ENCODE measurements at regions not wholly inside any gene's neighbourhood (a gene's known extent, or its start where the extent isn't known, plus 50 kb on each side); places are given as distances from the start of the nearest gene placed in this dataset.

DNA sequence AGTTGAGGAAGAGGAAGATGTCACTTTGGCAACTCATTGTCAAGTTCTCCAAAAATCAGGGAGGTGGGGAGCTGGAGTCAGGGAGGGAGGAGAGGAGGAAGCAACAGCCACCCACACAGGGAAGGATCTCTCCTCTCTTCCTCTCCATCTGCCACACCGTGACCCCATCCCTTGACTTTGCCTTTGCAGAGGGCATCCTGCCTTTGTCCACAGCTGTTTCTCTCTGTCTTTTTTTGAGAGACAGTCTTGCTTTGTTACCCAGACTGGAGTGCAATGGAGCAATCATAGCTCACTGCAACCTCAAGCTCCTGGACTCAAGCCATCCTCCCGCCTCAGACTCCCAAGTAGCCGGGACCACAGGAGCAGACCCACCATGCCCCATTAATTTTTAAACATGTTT lies 276.0 kb downstream of the SHOX start:
- Histone ChIP-seq H3F3A (ENCODE audit: low read length, unreplicated experiment) (no peaks in the 10 kb centered on the region), H3K9me2 (replicated peaks; ENCODE audit: low read length) (no peaks in the 10 kb centered on the region), H2AFZ (ENCODE audit: low read length) (no peak overlapping the region), H3K9ac (ENCODE audit: low read length) (no peak overlapping the region), H3K4me1 (ENCODE audit: insufficient read depth, low read length) (no peaks in the 10 kb centered on the region), H3K79me2 (ENCODE audit: low read length) (no peaks in the 10 kb centered on the region), H4K20me1 (ENCODE audit: low read length) (no peaks in the 10 kb centered on the region), H3K4me3 (ENCODE audit: low read length) (no peak overlapping the region), H3K4me2 (ENCODE audit: low read length) (no peak overlapping the region), H3K27ac (ENCODE audit: low read length) (no peak overlapping the region), H3K27me3 (ENCODE audit: low read length) (no peaks in the 10 kb centered on the region), H3K36me3 (ENCODE audit: low read depth, low read length) (no peaks in the 10 kb centered on the region), H3K9me3 (ENCODE audit: low read length) (no peaks in the 10 kb centered on the region)
- no peak for DNase-seq
- TF ChIP-seq EZH2 (IDR thresholded peaks at IDR 0.05; ENCODE audit: low read length, unreplicated experiment): no peak
- TF ChIP-seq CTCF (conservative IDR thresholded peaks at IDR 0.05; ENCODE audit: low read depth, low read length): no peak
- no peak for TF ChIP-seq EZH2phosphoT487 (IDR thresholded peaks at IDR 0.05; ENCODE audit: borderline replicate concordance, low read length)
- CTCF ChIA-PET: no interaction called here
- BruUV-seq (replicated peaks): no TSS peak
- intact Hi-C loops (cut with micrococcal nuclease): no loop called here
- ATAC-seq: no peak
- POLR2A ChIA-PET (ENCODE audit: unreplicated experiment): no interaction called here

DNA sequence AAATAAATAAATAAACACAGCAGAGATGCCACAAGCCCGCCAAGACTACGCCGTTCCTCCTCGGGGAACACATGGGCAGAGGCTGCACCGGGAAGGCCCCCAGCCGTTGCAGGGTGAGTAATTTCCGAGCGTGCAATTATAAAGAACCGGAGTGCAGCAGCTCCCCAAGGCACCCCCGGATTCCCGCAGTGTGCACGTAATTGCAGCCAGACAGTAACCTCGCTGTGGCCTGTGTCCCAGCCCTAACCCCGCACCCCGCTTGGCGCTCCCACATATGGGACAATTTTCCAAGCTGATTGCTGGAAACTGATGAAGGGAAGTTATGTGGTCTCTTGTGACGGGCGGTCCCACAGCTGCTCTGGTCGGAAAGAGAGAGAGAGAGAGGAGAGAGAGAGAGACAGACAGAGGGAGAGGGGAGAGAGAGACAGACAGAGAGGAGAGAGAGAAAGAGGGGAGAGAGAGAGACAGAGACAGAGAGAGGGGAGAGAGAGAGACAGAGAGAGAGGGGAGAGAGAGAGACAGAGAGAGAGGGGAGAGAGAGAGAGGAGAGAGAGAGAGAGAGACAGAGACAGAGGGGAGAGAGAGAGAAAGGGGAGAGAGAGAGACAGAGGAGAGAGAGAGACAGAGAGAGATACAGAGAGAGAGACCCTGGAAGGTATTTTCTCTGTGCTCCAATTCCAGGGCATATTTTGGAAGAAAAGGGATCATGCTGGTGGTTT lies 275.4 kb downstream of the SHOX start:
- Histone ChIP-seq H3K9me3 (ENCODE audit: low read length) (no peaks in the 10 kb centered on the region), H3K9ac (ENCODE audit: low read length) (no peak overlapping the region), H3K9me2 (replicated peaks; ENCODE audit: low read length) (no peaks in the 10 kb centered on the region), H3K36me3 (ENCODE audit: low read depth, low read length) (no peaks in the 10 kb centered on the region), H3K79me2 (ENCODE audit: low read length) (no peaks in the 10 kb centered on the region), H3K27ac (ENCODE audit: low read length) (no peak overlapping the region), H3K4me2 (ENCODE audit: low read length) (no peak overlapping the region), H3K4me3 (ENCODE audit: low read length) (no peak overlapping the region), H3K27me3 (ENCODE audit: low read length) (no peaks in the 10 kb centered on the region), H3F3A (ENCODE audit: low read length, unreplicated experiment) (no peaks in the 10 kb centered on the region), H4K20me1 (ENCODE audit: low read length) (no peaks in the 10 kb centered on the region), H2AFZ (ENCODE audit: low read length) (no peak overlapping the region), H3K4me1 (ENCODE audit: insufficient read depth, low read length) (no peaks in the 10 kb centered on the region)
- POLR2A ChIA-PET (ENCODE audit: unreplicated experiment): no interaction called here
- CTCF ChIA-PET: no interaction called here
- ATAC-seq (no peak), DNase-seq (no peak)
- intact Hi-C loops (cut with micrococcal nuclease): no loop called here
- no TSS peak for BruUV-seq (replicated peaks)
- TF ChIP-seq EZH2 (IDR thresholded peaks at IDR 0.05; ENCODE audit: low read length, unreplicated experiment): no peak
- no peak for TF ChIP-seq EZH2phosphoT487 (IDR thresholded peaks at IDR 0.05; ENCODE audit: borderline replicate concordance, low read length)
- no peak for TF ChIP-seq CTCF (conservative IDR thresholded peaks at IDR 0.05; ENCODE audit: low read depth, low read length)

DNA sequence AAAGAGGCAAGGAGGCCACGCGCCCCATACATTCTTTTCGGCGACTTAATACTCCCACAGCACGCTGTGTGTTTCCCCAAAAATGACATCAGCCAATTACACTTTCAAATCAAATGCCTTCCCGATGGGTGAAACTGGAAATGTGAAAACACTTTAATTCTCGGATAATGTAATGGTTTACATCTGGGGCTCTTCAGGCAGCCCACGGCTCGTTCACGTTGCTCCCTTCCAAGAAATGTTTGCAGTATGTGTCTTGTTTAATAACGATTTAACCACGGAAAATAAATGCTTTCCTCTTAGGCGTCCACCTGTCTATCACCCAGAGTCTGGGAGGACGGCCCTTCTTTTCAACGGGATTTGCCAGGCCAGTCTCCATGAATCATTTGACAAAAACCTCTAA lies 272.5 kb downstream of the SHOX start:
- ChIA-PET CTCF (no interaction called here), POLR2A (ENCODE audit: unreplicated experiment) (no interaction called here)
- no peaks in the 10 kb centered on the region for H3K9me3 ChIP-seq (ENCODE audit: low read length)
- H3K27ac ChIP-seq (ENCODE audit: low read length): no peak overlapping the region
- no peak for TF ChIP-seq EZH2 (IDR thresholded peaks at IDR 0.05; ENCODE audit: low read length, unreplicated experiment)
- TF ChIP-seq CTCF (conservative IDR thresholded peaks at IDR 0.05; ENCODE audit: low read depth, low read length): no peak
- TF ChIP-seq EZH2phosphoT487 (IDR thresholded peaks at IDR 0.05; ENCODE audit: borderline replicate concordance, low read length): no peak
- no peaks in the 10 kb centered on the region for H3K9me2 ChIP-seq (replicated peaks; ENCODE audit: low read length)
- no peaks in the 10 kb centered on the region for H3K4me1 ChIP-seq (ENCODE audit: insufficient read depth, low read length)
- intact Hi-C loops (cut with micrococcal nuclease): no loop called here
- no peaks in the 10 kb centered on the region for H3F3A ChIP-seq (ENCODE audit: low read length, unreplicated experiment)
- H4K20me1 ChIP-seq (ENCODE audit: low read length): no peaks in the 10 kb centered on the region
- no peak overlapping the region for H2AFZ ChIP-seq (ENCODE audit: low read length)
- no peak overlapping the region for H3K4me3 ChIP-seq (ENCODE audit: low read length)
- no peak overlapping the region for H3K9ac ChIP-seq (ENCODE audit: low read length)
- no peaks in the 10 kb centered on the region for H3K79me2 ChIP-seq (ENCODE audit: low read length)
- no TSS peak for BruUV-seq (replicated peaks)
- no peak for DNase-seq
- ATAC-seq: no peak
- no peaks in the 10 kb centered on the region for H3K27me3 ChIP-seq (ENCODE audit: low read length)
- no peaks in the 10 kb centered on the region for H3K36me3 ChIP-seq (ENCODE audit: low read depth, low read length)
- H3K4me2 ChIP-seq (ENCODE audit: low read length): no peak overlapping the region

Data from PC-3 (cell line).